NT2/D1 (cell line): ENCODE measurements at regions not wholly inside any gene's neighbourhood (a gene's known extent, or its start where the extent isn't known, plus 50 kb on each side); places are given as distances from the start of the nearest gene placed in this dataset.

Experiments
- SUZ12 ChIP-seq: IDR thresholded peaks from 2 replicates; pipeline ENCODE4 v1.6.1; 2011; ENCODE audit not compliant: insufficient read length, insufficient read depth; ENCODE audit errors: extremely low read depth
- YY1 ChIP-seq: IDR thresholded peaks from 2 replicates; pipeline ENCODE4 v1.6.1; 2011; ENCODE audit not compliant: insufficient read length, insufficient read depth
- ZNF274 ChIP-seq: IDR thresholded peaks from 2 replicates; pipeline ENCODE4 v1.6.1; 2011; ENCODE audit warnings: mild to moderate bottlenecking, low read depth, low read length

GRCh38 chr6:156046268-156046665, 590.6 kb upstream of the NOX3 start:
- TF ChIP-seq ZNF274: no peak
- no peak for TF ChIP-seq SUZ12
- TF ChIP-seq YY1: no peak
